Activated naive CD4-positive, alpha-beta T cell treated with anti-CD3 and anti-CD28 coated beads for 36 hours (primary cell): ENCODE measurements at regions not wholly inside any gene's neighbourhood (a gene's known extent, or its start where the extent isn't known, plus 50 kb on each side); places are given as distances from the start of the nearest gene placed in this dataset.
A peak's percentile ranks its signal among the peaks of the same experiment; 100 is the strongest.

Experiments used
- CTCF ChIA-PET: fragments of 350-600 bp; sonication (Branson Sonifier 250); formaldehyde crosslinking; loops from one replicate; lab custom pipeline; 2021; ENCODE audit warnings: antibody characterized with exemption; lab: Charles Lee
- DNase-seq: peaks from one replicate; pipeline ENCODE4 v3.0.0-alpha.2; 2020
- H3K27ac Mint-ChIP-seq: one replicate; pipeline ENCODE4 v1.8.0; 2021; ENCODE audit warnings: mild to moderate bottlenecking, mixed read lengths
- H3K27me3 Mint-ChIP-seq: one replicate; pipeline ENCODE4 v1.8.0; 2021; ENCODE audit warnings: low read depth, mixed read lengths
- H3K36me3 Mint-ChIP-seq: one replicate; pipeline ENCODE4 v1.8.0; 2021; ENCODE audit warnings: low read depth, mixed read lengths
- H3K4me1 Mint-ChIP-seq: one replicate; pipeline ENCODE4 v1.8.0; 2021; ENCODE audit warnings: low read depth, mixed read lengths
- H3K4me3 Mint-ChIP-seq: one replicate; pipeline ENCODE4 v1.8.0; 2021; ENCODE audit warnings: mild to moderate bottlenecking, moderate library complexity, mixed read lengths
- H3K9me3 Mint-ChIP-seq: one replicate; pipeline ENCODE4 v1.8.0; 2021; ENCODE audit warnings: mixed read lengths
- intact Hi-C: fragments of 100-400 bp; cut with micrococcal nuclease; formaldehyde crosslinking; loops from one replicate; pipeline ENCODE4 v1.15.1; 2023

DNA sequence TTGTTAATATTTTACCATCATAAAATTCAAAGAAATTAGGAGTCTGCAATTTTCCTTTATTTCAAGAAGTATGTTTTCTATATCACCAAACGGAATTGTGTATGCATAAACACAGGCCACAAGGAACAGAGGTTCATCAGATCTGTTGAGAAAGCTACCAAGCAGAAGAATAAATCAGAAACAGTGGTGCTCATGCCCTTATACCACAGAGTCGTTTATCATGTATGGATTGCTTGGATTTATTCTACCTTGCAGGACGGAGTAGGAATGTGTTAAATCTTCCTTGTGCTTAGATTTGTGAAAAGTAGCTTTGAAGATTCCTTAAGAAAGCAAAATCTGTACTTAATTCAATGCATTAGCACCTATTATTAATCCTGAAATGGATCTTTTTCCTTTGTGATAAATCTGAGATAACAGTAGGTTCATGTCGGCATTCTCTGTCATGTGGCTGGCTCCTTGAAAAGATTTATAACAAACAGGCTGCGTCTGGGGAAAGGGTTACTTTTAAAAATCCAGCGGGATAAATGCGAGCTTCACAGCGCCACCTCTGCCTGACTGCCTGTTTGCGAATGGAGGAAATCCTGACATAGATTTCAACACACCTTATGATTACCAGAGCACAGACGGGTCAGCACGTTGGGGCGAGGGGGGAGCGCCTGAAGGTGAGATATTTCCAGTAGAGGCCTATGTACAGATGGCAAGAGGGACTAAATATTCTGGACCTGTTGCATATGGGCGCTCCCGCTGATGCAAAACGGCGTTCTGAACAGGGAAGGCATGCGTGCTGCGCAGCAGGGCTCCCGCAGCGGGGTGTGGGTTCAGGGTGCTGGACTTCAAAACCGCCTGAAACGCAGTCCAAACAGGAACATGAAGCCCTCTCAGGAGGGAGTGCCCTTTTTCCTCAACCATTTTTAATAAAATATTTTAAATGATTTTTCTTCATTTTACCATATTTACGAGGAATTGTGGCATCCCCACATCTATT is 445.5 kb upstream of the SGCG start:
- Mint-ChIP-seq H3K4me1 (no peaks in the 10 kb centered on the region), H3K27me3 (peaks cover 20% of the 10 kb centered on the region), H3K9me3 (no peaks in the 10 kb centered on the region), H3K27ac (no peak overlapping the region), H3K4me3 (no peak overlapping the region), H3K36me3 (no peaks in the 10 kb centered on the region)
- DNase-seq: no peak
- CTCF ChIA-PET: no interaction called here
- intact Hi-C loops: no loop called here

DNA sequence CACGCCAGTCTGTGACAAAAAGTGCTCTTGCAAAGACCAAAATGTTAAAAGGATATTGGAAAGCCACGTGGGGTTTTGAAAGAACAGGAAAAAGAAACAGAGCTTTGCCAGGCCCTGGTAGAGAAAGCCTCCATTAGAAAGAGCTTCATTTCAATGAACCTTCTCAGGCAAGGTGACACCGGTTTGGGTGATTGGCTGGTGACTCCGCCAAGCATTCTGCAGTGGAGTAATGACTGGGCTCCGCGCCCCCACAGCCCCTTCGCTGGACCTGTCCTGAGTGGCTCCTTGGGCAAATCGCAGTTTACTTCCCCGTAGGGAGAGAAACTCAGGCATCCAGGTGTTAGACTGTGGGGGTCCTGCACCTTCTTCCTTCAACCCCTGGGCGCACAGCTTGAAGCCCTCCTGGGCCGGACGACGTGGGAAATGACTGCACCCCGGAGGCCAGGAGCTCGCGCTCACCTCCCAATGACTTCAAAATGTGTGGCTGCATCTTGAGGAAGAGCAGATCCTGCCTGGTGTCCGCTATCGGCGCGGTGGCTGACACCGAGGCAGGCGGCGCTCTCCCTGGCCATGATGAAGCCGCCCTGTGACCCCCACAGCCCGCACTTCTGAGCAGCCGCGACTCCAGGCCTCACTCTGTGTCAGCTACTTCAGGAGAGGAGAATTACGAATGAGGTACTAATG is 444.6 kb upstream of the SGCG start:
- H3K27me3 Mint-ChIP-seq: peaks cover 20% of the 10 kb centered on the region
- intact Hi-C loops: no loop called here
- CTCF ChIA-PET: interaction anchor here (0.6 kb wide), 1 partner anchor 1145 kb away, joined by 5 read pairs; no protein-coding TSS in a partner anchor

DNA sequence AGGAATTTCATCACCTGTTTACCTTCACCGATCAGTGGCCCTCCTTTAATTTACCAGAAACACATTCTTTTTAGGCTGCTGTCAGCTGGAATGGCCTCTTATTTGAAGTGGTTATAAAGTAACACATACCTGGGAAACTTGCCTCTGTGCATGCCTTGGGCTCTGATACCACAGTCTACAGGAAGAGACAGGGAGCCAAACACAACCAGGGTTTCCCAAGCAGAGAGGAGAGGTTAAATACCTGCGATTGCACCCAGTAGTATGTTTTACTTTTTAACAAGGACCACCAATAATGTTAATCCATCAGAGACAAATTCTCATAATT is 444.0 kb upstream of the SGCG start:
- CTCF ChIA-PET: interaction anchor here (0.6 kb wide), 1 partner anchor 1145 kb away, joined by 5 read pairs; no protein-coding TSS in a partner anchor
- intact Hi-C loops: no loop called here
- Mint-ChIP-seq H3K4me1 (no peaks in the 10 kb centered on the region), H3K9me3 (no peaks in the 10 kb centered on the region), H3K27me3 (peaks cover 20% of the 10 kb centered on the region), H3K27ac (no peak overlapping the region), H3K36me3 (no peaks in the 10 kb centered on the region), H3K4me3 (no peak overlapping the region)
- no peak for DNase-seq

More for the DNA sequence above, 444.6 kb upstream of the SGCG start:
- Mint-ChIP-seq H3K27ac (no peak overlapping the region), H3K36me3 (no peaks in the 10 kb centered on the region), H3K4me1 (no peaks in the 10 kb centered on the region), H3K9me3 (no peaks in the 10 kb centered on the region), H3K4me3 (no peak overlapping the region)
- DNase-seq: no peak

DNA sequence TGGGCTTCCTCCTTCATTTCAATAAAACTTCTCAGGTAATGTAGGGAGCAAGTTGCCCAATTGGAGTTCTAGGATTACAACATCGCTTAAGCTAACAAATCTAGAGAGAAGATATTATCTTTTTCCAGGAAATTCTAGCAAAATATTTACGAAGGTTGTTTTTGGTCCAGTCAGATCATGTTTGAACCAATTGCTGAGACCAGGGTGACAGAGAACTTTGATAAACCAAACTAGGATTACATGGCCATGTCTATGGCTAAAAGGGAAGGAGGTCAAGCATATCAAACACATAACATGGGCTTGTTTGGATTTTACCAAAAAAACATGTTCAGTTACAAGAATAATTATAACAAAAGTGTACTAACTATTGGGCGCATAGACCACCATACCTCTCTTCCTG is 442.4 kb upstream of the SGCG start:
- Mint-ChIP-seq H3K27me3 (peaks cover 18% of the 10 kb centered on the region), H3K27ac (no peak overlapping the region), H3K36me3 (no peaks in the 10 kb centered on the region), H3K4me3 (no peak overlapping the region), H3K4me1 (no peaks in the 10 kb centered on the region), H3K9me3 (no peaks in the 10 kb centered on the region)
- CTCF ChIA-PET: no interaction called here
- intact Hi-C loops: no loop called here
- DNase-seq: no peak

DNA sequence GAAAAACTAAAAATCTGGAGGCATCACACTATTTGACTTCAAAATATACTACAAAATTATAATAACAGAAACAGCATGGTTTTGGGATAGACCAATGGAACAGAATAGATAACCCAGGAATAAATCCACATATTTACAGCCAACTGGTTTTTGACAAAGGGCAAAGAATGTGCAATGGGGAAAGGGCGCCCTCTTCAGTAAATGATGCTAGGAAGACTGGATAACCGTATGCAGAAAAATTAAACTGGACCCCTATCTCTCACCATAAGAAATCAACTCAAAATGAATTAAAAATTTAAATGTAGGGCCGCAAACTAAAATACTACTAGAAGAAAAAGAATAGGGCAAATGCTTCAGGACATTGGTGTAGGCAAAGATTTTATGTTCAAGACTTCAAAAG is 440.5 kb upstream of the SGCG start:
- intact Hi-C loops: no loop called here
- Mint-ChIP-seq H3K27ac (no peak overlapping the region), H3K9me3 (no peaks in the 10 kb centered on the region)

DNA sequence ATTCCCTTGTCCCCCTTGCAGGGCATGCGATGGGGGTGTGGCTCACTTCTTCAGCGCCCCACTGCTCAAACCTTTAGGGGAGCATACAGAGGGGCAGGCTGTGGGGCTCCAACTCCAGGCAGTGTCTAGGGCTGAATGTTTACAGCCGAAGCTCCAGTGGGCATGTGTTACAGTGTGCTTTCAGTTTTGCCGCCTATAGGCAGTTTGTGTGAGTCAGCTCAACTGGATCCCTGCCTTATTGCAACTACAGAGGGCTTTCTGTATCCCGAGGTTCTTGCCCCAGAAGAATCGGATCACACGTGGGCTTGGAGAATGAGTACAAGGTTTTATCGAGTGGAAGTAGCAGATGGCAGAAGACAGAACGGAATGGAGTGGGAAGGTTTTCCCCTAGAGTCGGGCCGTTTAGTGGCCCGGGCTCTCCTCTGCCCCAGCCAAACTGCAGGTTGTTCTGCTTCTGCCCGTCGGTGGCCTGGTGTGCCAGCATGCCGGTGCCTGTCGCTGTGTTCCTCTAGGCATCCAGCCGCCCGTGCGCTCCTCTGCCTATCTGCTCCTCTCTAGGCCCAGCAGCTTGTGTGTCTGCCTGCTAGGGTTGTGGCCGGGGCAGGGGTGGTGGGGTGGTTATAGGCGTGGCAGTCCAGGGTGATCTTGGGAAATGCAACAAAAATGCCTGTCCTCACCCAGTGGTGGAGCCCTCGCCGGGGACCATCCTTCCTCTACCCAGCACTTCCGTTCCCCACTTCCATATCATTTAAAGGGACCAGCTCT is 435.9 kb upstream of the SGCG start:
- Mint-ChIP-seq H3K9me3 (no peaks in the 10 kb centered on the region), H3K4me3 (no peak overlapping the region), H3K27me3 (no peaks in the 10 kb centered on the region), H3K36me3 (no peaks in the 10 kb centered on the region), H3K27ac (no peak overlapping the region), H3K4me1 (no peaks in the 10 kb centered on the region)
- intact Hi-C loops: no loop called here
- no peak for DNase-seq
- CTCF ChIA-PET: no interaction called here

More for the DNA sequence above, 440.5 kb upstream of the SGCG start:
- Mint-ChIP-seq H3K36me3 (no peaks in the 10 kb centered on the region), H3K4me1 (no peaks in the 10 kb centered on the region), H3K4me3 (no peak overlapping the region), H3K27me3 (peaks cover 10% of the 10 kb centered on the region)
- DNase-seq: peak; percentile 21
- CTCF ChIA-PET: interaction anchor here (0.9 kb wide), 1 partner anchor 1126 kb away, joined by 3 read pairs; no protein-coding TSS in a partner anchor

DNA sequence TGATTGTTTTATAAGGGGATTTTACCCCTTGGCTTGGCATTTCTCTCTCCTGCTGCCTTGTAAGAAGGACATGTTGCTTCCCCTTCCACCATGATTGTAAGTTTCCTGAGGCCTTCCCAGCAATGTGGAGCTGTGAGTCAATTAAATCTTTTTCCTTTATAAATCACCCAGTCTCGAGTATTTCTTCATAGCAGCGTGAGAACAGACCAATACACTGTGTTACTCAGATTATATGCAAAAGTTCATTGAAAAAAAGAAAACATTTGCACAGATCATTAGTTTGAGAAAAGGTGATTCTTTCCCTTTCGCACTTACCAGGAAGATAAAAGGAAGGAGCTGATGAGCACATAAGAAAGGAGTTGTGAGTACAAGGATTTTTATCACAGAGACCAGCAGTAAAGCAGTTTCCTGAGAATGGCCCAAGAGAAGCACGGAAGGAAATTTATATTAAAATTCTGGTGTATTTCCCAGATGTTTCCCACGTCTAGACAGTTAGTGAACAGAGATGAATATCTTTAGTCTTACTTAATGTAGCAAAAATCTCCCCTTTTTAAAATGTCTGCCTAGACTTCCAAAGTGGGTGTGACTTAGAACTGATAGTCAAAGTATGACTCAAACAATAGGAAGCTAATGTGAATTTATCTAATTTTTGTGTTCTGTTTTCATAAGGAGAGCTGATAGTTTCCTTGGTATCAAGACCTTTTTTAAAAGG is 431.8 kb upstream of the SGCG start:
- Mint-ChIP-seq H3K4me1 (no peaks in the 10 kb centered on the region), H3K27ac (no peak overlapping the region), H3K27me3 (peaks cover 5% of the 10 kb centered on the region), H3K4me3 (no peak overlapping the region), H3K36me3 (no peaks in the 10 kb centered on the region), H3K9me3 (peaks cover 2% of the 10 kb centered on the region)
- intact Hi-C loops: no loop called here
- CTCF ChIA-PET: no interaction called here
- no peak for DNase-seq

DNA sequence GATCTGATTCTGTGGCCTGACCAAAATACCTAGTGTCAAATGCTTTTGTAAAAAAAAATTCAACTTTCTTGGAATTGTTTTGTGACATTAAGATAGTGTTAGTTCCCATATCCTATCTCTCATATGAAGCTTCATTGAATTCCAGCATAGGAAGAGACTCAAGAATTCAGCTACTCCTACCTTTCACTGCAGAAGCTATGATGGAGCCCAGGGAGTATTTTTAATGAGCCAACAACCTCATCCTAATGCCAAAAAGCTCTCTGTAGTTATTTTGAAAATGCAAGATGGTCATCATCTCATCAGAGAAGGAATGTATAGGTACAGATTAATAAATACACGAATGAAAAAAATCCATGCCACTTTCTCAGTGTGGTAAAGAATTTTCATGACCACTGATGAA is 431.2 kb upstream of the SGCG start:
- CTCF ChIA-PET: no interaction called here
- no peaks in the 10 kb centered on the region for H3K4me1 Mint-ChIP-seq
- H3K9me3 Mint-ChIP-seq: peaks cover 2% of the 10 kb centered on the region
- DNase-seq: no peak
- intact Hi-C loops: no loop called here
- H3K27ac Mint-ChIP-seq: no peak overlapping the region
- no peaks in the 10 kb centered on the region for H3K36me3 Mint-ChIP-seq
- H3K27me3 Mint-ChIP-seq: peaks cover 5% of the 10 kb centered on the region
- H3K4me3 Mint-ChIP-seq: no peak overlapping the region

DNA sequence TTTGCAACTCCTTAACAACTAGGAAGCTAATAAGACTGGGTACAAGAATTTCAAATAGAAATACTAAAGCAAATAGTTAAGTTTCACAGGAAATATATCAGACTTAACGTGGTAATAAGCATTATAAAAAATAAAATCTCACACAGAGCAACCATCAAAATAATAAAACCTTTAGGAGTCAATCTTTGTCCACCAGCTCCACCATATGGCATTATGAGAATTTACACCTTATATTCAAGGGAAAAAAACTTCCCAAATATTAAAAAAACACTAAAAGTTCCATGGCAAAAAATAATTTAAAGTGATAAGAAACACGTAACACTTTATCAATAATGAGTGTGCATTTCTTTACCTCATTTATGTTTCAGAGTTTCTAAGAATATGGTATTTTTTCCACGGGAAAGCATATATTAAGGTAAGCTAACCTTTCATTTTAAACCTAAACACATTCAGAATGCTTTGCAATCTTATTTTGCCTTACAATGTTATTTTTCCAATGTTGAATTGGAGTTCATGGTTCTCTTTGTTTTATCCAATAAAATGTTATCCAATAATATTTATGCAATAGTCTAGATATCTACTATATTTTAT is 423.2 kb upstream of the SGCG start:
- no peaks in the 10 kb centered on the region for H3K36me3 Mint-ChIP-seq
- H3K27me3 Mint-ChIP-seq: peaks cover under 1% of the 10 kb centered on the region
- no peak overlapping the region for H3K27ac Mint-ChIP-seq
- CTCF ChIA-PET: interaction anchor here (0.9 kb wide), 1 partner anchor 1118 kb away, joined by 3 read pairs; no protein-coding TSS in a partner anchor
- no peak overlapping the region for H3K4me3 Mint-ChIP-seq
- no peak for DNase-seq
- intact Hi-C loops: no loop called here
- no peaks in the 10 kb centered on the region for H3K4me1 Mint-ChIP-seq
- peaks cover 2% of the 10 kb centered on the region for H3K9me3 Mint-ChIP-seq

DNA sequence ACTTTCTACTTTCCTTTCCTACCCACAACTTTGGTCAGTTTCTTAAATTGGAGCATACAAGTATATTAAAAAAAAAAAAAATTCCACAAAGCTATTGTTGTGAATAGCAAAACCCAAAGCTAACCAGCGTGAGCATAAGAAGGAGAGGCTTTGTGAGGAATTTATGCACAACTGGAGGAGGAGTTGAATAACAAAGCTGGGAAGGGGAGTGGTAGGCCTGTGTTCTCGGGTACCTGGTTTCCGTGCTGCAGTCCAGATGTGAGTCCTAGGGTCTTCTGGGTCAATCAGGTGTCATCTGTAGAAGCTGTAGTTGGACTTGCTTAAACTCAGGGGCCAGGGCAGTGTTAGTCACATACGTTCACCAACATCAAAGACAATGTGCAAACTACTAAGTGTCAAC is 422.5 kb upstream of the SGCG start:
- Mint-ChIP-seq H3K4me1 (no peaks in the 10 kb centered on the region), H3K27me3 (no peaks in the 10 kb centered on the region), H3K27ac (no peak overlapping the region), H3K36me3 (no peaks in the 10 kb centered on the region), H3K9me3 (peaks cover 2% of the 10 kb centered on the region), H3K4me3 (no peak overlapping the region)
- CTCF ChIA-PET: no interaction called here
- DNase-seq: no peak
- intact Hi-C loops: no loop called here

DNA sequence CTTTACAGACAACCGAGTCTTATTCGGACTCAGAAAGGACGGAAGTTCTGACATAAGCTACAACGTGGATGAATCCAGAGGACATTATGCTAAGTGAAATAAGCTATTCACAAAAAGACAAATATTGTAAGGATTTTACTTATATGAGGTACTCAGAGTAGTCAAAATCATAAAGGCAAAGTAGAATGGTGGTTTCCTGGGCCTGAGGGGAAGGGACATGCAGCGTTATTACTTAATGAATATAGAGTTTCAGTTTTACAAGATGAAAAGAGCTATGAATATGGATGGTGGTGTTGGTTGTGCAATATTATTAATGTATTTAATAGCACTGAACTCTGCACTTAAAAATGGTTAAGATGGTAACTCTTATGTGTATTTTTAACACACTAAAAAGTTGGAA is 419.1 kb upstream of the SGCG start:
- intact Hi-C loops: no loop called here
- no peak for DNase-seq
- Mint-ChIP-seq H3K27ac (no peak overlapping the region), H3K27me3 (no peaks in the 10 kb centered on the region), H3K4me3 (no peak overlapping the region), H3K9me3 (no peaks in the 10 kb centered on the region), H3K36me3 (no peaks in the 10 kb centered on the region), H3K4me1 (no peaks in the 10 kb centered on the region)
- CTCF ChIA-PET: interaction anchor here (1.0 kb wide), 1 partner anchor 51 kb away, joined by 3 read pairs; no protein-coding TSS in a partner anchor
